HepG2 (cell line): ENCODE measurements at regions not wholly inside any gene's neighbourhood (a gene's known extent, or its start where the extent isn't known, plus 50 kb on each side); places are given as distances from the start of the nearest gene placed in this dataset.

Source experiments
- CEBPB ChIP-seq: IDR thresholded peaks from 2 replicates; pipeline ENCODE4 v1.6.1; 2011; ENCODE audit warnings: low read depth, low read length, improper control_type of control experiment, borderline replicate concordance
- CREB1 ChIP-seq, 2 experiments: fragments of 450-650 bp in 1 of 2; IDR thresholded peaks; 2 replicates each; pipeline ENCODE4 v1.6.1; 2016 to 2017; ENCODE audit warnings: control low read depth in 1 of 2, mild to moderate bottlenecking in 1 of 2, missing compliant biosample characterization in 1 of 2, missing genetic modification characterization in 1 of 2
- CTCF ChIP-seq: sonication (generic); formaldehyde crosslinking; IDR thresholded peaks from 2 replicates; pipeline ENCODE4 v1.5.0; 2020; ENCODE audit warnings: mild to moderate bottlenecking, missing genetic modification reagents, moderate library complexity
- DNMT3B ChIP-seq: conservative IDR thresholded peaks from 2 replicates; pipeline ENCODE4 v1.6.1; 2016; ENCODE audit warnings: missing biosample characterization, control low read depth
- FOXM1 ChIP-seq: sonication (generic); formaldehyde crosslinking; IDR thresholded peaks from 2 replicates; pipeline ENCODE4 v1.5.0; 2020; ENCODE audit warnings: missing genetic modification reagents
- FOXP1 ChIP-seq, 2 experiments: fragments of 450-650 bp in 1 of 2; IDR thresholded peaks; 2 replicates each; pipeline ENCODE4 v1.6.1; 2017 to 2018; ENCODE audit warnings: antibody characterized with exemption in 1 of 2
- JARID2 ChIP-seq: sonication (generic); formaldehyde crosslinking; IDR thresholded peaks from 2 replicates; pipeline ENCODE4 v1.8.1; 2023; ENCODE audit warnings: missing genetic modification reagents, inconsistent platforms; ENCODE audit not compliant: insufficient replicate concordance
- PBX3 ChIP-seq: sonication (generic); formaldehyde crosslinking; IDR thresholded peaks from 2 replicates; pipeline ENCODE4 v1.8.1; 2023; ENCODE audit warnings: missing genetic modification reagents, inconsistent platforms, borderline replicate concordance
- RAD51 ChIP-seq: fragments of 450-650 bp; IDR thresholded peaks from 2 replicates; pipeline ENCODE4 v1.6.1; 2016; ENCODE audit warnings: borderline replicate concordance
- RARA ChIP-seq: IDR thresholded peaks from 2 replicates; pipeline ENCODE4 v1.6.1; 2016; ENCODE audit warnings: missing genetic modification reagents, missing compliant biosample characterization
- TBL1XR1 ChIP-seq: fragments of 150-350 bp; IDR thresholded peaks from 2 replicates; pipeline ENCODE4 v1.6.1; 2014; ENCODE audit warnings: borderline replicate concordance, low read length; ENCODE audit not compliant: partially characterized antibody
- ZNF556 ChIP-seq: sonication (generic); formaldehyde crosslinking; IDR thresholded peaks from 2 replicates; pipeline ENCODE4 v1.4.0; 2020; ENCODE audit warnings: mild to moderate bottlenecking, missing genetic modification reagents, borderline replicate concordance
- ZNF792 ChIP-seq: IDR thresholded peaks from 2 replicates; pipeline ENCODE4 v1.6.1; 2016
- ZZZ3 ChIP-seq: sonication (generic); formaldehyde crosslinking; IDR thresholded peaks from 2 replicates; pipeline ENCODE4 v1.4.0; 2020; ENCODE audit warnings: missing genetic modification reagents, mild to moderate bottlenecking, borderline replicate concordance

- TF ChIP-seq CEBPB = no peak
- TF ChIP-seq FOXP1 (IDR thresholded peaks at IDR 0.05) = no peak
- no peak for TF ChIP-seq FOXP1 (CRISPR knock-in tag; IDR thresholded peaks at IDR 0.05)
- no peak for TF ChIP-seq ZNF792 (CRISPR knock-in tag)
- TF ChIP-seq TBL1XR1 = no peak
- no peak for TF ChIP-seq RAD51
- no peak for TF ChIP-seq DNMT3B
- no peak for TF ChIP-seq JARID2 (CRISPR knock-in tag)
- no peak for TF ChIP-seq ZZZ3
- TF ChIP-seq RARA = no peak
- no peak for TF ChIP-seq PBX3 (CRISPR knock-in tag)
- TF ChIP-seq ZNF556 (CRISPR knock-in tag) = no peak
- no peak for TF ChIP-seq CREB1 (IDR thresholded peaks at IDR 0.05)
- TF ChIP-seq CREB1 (CRISPR knock-in tag; IDR thresholded peaks at IDR 0.05) = no peak
- TF ChIP-seq CTCF (CRISPR knock-in tag) = no peak
- TF ChIP-seq FOXM1 (CRISPR knock-in tag) = no peak
These were observed 327.9 kb downstream of the TTLL7 start for GRCh38 chr1:83670909-83671565.
